ENCODE measurements at regions not wholly inside any gene's neighbourhood (a gene's known extent, or its start where the extent isn't known, plus 50 kb on each side); places are given as distances from the start of the nearest gene placed in this dataset.

- intact Hi-C loops (cut with micrococcal nuclease) = loop anchor here (1.0 kb wide), 1 partner anchor 40 kb away; no protein-coding TSS in a partner anchor
These were observed 91.5 kb upstream of the SMNDC1 start for GRCh38 chr10:110396284-110396651.

GRCh38 chr10:110397856-110398255, 93.1 kb upstream of the SMNDC1 start:
- intact Hi-C loops (cut with micrococcal nuclease) = no loop called here

GRCh38 chr10:110398419-110399105, 93.8 kb upstream of the SMNDC1 start:
- intact Hi-C loops (cut with micrococcal nuclease) = no loop called here

GRCh38 chr10:110399106-110399964, 94.6 kb upstream of the SMNDC1 start:
- intact Hi-C loops (cut with micrococcal nuclease) = no loop called here

- intact Hi-C loops (cut with micrococcal nuclease) = loop anchor here (1.0 kb wide), 1 partner anchor 86 kb away; no protein-coding TSS in a partner anchor
These were observed 95.5 kb upstream of the SMNDC1 start for GRCh38 chr10:110399965-110400933.

GRCh38 chr10:110401401-110402076, 96.2 kb upstream of the DUSP5 start:
- intact Hi-C loops (cut with micrococcal nuclease) = no loop called here

- intact Hi-C loops (cut with micrococcal nuclease) = no loop called here
These were observed 95.7 kb upstream of the DUSP5 start for GRCh38 chr10:110402077-110402416.

- intact Hi-C loops (cut with micrococcal nuclease) = no loop called here
These were observed 94.1 kb upstream of the DUSP5 start for GRCh38 chr10:110403593-110403992.

- intact Hi-C loops (cut with micrococcal nuclease) = no loop called here
These were observed 93.3 kb upstream of the DUSP5 start for GRCh38 chr10:110404413-110404812.

- intact Hi-C loops (cut with micrococcal nuclease) = no loop called here
These were observed 92.9 kb upstream of the DUSP5 start for GRCh38 chr10:110404825-110405224.

GRCh38 chr10:110405380-110405779, 92.3 kb upstream of the DUSP5 start:
- intact Hi-C loops (cut with micrococcal nuclease) = no loop called here

- intact Hi-C loops (cut with micrococcal nuclease) = no loop called here
These were observed 90.2 kb upstream of the DUSP5 start for GRCh38 chr10:110407301-110408170.

GRCh38 chr10:110408203-110408871, 89.4 kb upstream of the DUSP5 start:
- intact Hi-C loops (cut with micrococcal nuclease) = no loop called here

GRCh38 chr10:110408943-110409342, 88.8 kb upstream of the DUSP5 start:
- intact Hi-C loops (cut with micrococcal nuclease) = no loop called here

GRCh38 chr10:110409488-110409887, 88.2 kb upstream of the DUSP5 start:
- intact Hi-C loops (cut with micrococcal nuclease) = no loop called here

GRCh38 chr10:110409926-110410325, 87.8 kb upstream of the DUSP5 start:
- intact Hi-C loops (cut with micrococcal nuclease) = loop anchor here (5.0 kb wide), 1 partner anchor 333 kb away; no protein-coding TSS in a partner anchor

GRCh38 chr10:110410329-110411046, 87.2 kb upstream of the DUSP5 start:
- intact Hi-C loops (cut with micrococcal nuclease) = loop anchor here (5.0 kb wide), 1 partner anchor 333 kb away; no protein-coding TSS in a partner anchor

- intact Hi-C loops (cut with micrococcal nuclease) = loop anchor here (5.0 kb wide), 1 partner anchor 334 kb away; no protein-coding TSS in a partner anchor
These were observed 86.7 kb upstream of the DUSP5 start for GRCh38 chr10:110411047-110411410.
